ENCODE measurements at regions not wholly inside any gene's neighbourhood (a gene's known extent, or its start where the extent isn't known, plus 50 kb on each side); places are given as distances from the start of the nearest gene placed in this dataset.

GRCh38 chr7:136405931-136406777 lies 429.0 kb upstream of the MTPN start:
- in situ Hi-C loops (cut with MboI; ENCODE audit: low pct_unique_long_range_greater_than_20kb, low sequenced_read_pairs, unreplicated experiment) = no loop called here
- DNase-seq (ENCODE audit: low spot score) = peak; percentile 44
- TF ChIP-seq, protein P1, sequence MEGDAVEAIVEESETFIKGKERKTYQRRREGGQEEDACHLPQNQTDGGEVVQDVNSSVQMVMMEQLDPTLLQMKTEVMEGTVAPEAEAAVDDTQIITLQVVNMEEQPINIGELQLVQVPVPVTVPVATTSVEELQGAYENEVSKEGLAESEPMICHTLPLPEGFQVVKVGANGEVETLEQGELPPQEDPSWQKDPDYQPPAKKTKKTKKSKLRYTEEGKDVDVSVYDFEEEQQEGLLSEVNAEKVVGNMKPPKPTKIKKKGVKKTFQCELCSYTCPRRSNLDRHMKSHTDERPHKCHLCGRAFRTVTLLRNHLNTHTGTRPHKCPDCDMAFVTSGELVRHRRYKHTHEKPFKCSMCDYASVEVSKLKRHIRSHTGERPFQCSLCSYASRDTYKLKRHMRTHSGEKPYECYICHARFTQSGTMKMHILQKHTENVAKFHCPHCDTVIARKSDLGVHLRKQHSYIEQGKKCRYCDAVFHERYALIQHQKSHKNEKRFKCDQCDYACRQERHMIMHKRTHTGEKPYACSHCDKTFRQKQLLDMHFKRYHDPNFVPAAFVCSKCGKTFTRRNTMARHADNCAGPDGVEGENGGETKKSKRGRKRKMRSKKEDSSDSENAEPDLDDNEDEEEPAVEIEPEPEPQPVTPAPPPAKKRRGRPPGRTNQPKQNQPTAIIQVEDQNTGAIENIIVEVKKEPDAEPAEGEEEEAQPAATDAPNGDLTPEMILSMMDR (IDR thresholded peaks at IDR 0.05; ENCODE audit: extremely low read depth, insufficient read depth, missing control alignments) = peak; percentile 79

GRCh38 chr7:136403591-136403990 lies 426.4 kb upstream of the MTPN start:
- in situ Hi-C loops (cut with MboI; ENCODE audit: low pct_unique_long_range_greater_than_20kb, low sequenced_read_pairs, unreplicated experiment) = no loop called here
- no peak for DNase-seq (ENCODE audit: low spot score)
- TF ChIP-seq, protein P1 (IDR thresholded peaks at IDR 0.05; ENCODE audit: extremely low read depth, insufficient read depth, missing control alignments) = no peak

DNA sequence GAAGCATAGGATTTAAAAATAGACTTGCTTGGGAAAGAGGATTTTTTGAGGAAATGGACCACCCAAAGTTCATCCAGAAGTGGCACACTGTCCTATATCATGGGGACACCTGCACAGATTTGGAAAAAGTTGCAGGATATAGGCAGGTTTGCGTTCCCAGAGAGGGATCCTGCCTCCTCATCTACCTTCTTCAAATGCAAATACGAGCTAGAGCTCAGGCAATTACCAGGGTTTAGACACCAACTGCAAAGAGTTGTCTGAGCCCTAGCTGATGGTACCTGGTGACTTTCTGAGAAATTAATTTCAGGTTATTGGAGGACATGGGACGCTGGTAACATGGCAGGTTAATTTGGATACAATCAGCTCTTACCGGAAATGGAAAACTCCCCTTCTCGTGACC lies 423.7 kb upstream of the MTPN start:
- DNase-seq (ENCODE audit: low spot score) = no peak
- TF ChIP-seq, protein P1 (IDR thresholded peaks at IDR 0.05; ENCODE audit: extremely low read depth, insufficient read depth, missing control alignments) = no peak
- in situ Hi-C loops (cut with MboI; ENCODE audit: low pct_unique_long_range_greater_than_20kb, low sequenced_read_pairs, unreplicated experiment) = no loop called here

GRCh38 chr7:136399385-136399784 lies 422.2 kb upstream of the MTPN start:
- DNase-seq (ENCODE audit: low spot score) = no peak

DNA sequence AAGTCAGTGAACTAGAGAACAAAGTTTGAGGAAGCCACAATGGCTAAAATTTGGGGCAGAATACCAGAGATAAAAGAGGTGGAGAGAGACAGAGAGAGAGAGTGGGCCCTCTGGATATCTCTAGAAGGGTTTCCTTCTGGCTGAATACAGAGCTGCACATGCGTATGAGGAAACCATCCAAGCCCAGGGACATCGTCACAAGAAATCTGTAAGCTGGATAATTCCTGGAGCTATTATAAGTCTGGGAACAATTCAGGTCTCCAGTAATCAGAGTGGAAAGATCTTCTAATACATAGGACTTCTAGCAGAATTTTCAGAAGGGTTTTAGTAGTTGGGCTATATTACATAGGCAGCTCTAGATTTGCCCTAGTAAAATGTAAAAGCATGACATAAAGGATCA lies 415.7 kb upstream of the MTPN start:
- DNase-seq (ENCODE audit: low spot score) = no peak

More at GRCh38 chr7:136399385-136399784, 422.2 kb upstream of the MTPN start:
- TF ChIP-seq, protein P1 (IDR thresholded peaks at IDR 0.05; ENCODE audit: extremely low read depth, insufficient read depth, missing control alignments) = no peak
- in situ Hi-C loops (cut with MboI; ENCODE audit: low pct_unique_long_range_greater_than_20kb, low sequenced_read_pairs, unreplicated experiment) = no loop called here

GRCh38 chr7:136391371-136391770 lies 414.2 kb upstream of the MTPN start:
- TF ChIP-seq, protein P1 (IDR thresholded peaks at IDR 0.05; ENCODE audit: extremely low read depth, insufficient read depth, missing control alignments) = no peak
- in situ Hi-C loops (cut with MboI; ENCODE audit: low pct_unique_long_range_greater_than_20kb, low sequenced_read_pairs, unreplicated experiment) = no loop called here
- no peak for DNase-seq (ENCODE audit: low spot score)

More for the DNA sequence above, 415.7 kb upstream of the MTPN start:
- TF ChIP-seq, protein P1 (IDR thresholded peaks at IDR 0.05; ENCODE audit: extremely low read depth, insufficient read depth, missing control alignments) = no peak
- in situ Hi-C loops (cut with MboI; ENCODE audit: low pct_unique_long_range_greater_than_20kb, low sequenced_read_pairs, unreplicated experiment) = no loop called here

Measured in GM13977 (cell line).